ENCODE measurements at regions not wholly inside any gene's neighbourhood (a gene's known extent, or its start where the extent isn't known, plus 50 kb on each side); places are given as distances from the start of the nearest gene placed in this dataset.

DNA sequence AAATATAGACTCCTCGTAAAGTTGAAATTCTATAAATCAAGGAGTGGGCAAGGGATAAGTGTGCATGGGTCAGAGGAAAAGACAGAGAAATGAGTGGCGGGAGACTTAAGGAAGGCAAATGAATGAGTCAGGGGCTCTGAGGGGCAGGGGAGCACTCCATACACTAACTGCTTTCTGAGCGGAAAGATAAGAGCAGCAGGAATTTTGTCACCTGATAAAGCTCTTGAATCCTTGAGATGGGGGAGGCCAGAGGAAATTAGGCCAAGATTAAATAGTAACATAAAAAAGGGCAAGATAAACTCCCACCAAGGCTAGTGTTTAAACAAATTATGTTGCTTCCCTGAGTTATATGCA lies 191.0 kb upstream of the S1PR3 start:
- TF ChIP-seq, protein P1, sequence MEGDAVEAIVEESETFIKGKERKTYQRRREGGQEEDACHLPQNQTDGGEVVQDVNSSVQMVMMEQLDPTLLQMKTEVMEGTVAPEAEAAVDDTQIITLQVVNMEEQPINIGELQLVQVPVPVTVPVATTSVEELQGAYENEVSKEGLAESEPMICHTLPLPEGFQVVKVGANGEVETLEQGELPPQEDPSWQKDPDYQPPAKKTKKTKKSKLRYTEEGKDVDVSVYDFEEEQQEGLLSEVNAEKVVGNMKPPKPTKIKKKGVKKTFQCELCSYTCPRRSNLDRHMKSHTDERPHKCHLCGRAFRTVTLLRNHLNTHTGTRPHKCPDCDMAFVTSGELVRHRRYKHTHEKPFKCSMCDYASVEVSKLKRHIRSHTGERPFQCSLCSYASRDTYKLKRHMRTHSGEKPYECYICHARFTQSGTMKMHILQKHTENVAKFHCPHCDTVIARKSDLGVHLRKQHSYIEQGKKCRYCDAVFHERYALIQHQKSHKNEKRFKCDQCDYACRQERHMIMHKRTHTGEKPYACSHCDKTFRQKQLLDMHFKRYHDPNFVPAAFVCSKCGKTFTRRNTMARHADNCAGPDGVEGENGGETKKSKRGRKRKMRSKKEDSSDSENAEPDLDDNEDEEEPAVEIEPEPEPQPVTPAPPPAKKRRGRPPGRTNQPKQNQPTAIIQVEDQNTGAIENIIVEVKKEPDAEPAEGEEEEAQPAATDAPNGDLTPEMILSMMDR (IDR thresholded peaks at IDR 0.05; ENCODE audit: insufficient read depth, low read length, poor library complexity, severe bottlenecking) = no peak
- TF ChIP-seq EZH2phosphoT487 (conservative IDR thresholded peaks at IDR 0.05; ENCODE audit: low read length) = no peak

Data from SU-DHL-6 (cell line).